ENCODE measurements at regions not wholly inside any gene's neighbourhood (a gene's known extent, or its start where the extent isn't known, plus 50 kb on each side); places are given as distances from the start of the nearest gene placed in this dataset.
"Not testable (repeated sequence)": the region's sequence is repeated elsewhere in the genome, so short reads cannot be mapped to it uniquely, and the experiment has no call there.

- no peak for DNase-seq
These were observed 117.5 kb downstream of the DACT1 start for GRCh38 chr14:58755031-58755925.

DNA sequence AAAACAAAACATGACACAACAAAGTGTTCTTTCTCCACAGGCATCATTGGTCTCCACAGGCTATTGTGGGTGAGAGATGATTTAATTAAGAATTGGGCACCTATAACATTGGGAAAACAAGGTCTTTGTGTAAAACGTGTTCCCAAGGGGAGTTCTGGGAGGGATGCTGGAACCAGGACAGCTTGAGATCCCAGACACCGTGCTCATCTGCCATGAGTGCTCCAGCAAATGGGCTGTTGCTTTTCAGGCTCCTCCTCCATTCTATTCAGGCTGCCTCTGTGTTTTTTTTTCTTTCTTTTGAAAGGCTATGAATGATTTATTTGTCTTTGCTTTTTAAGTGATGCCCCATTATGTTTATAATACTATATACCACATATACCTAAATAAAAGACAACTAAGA lies 122.4 kb downstream of the DACT1 start:
- no peak for DNase-seq

DNA sequence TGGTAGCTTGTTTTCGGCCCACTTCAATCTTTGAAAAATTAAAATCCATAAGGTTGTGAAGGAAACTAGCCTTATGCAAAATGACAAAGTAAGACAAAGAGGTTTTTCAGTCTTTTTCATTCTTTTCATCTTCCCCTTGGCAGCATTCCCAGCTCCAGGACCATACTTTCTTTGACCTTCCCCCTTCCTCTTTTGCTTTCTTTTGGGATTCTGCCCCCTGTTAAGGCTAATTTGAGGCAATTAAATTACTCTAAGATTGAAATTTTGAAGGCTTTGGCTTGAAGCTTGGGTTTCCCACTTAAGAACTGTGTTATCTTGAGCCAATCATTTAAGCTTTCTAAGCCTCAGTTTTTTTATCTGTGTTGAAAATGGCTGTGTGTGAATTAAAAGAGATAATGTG lies 124.9 kb downstream of the DACT1 start:
- DNase-seq = no peak

- no peak for DNase-seq
These were observed 125.4 kb downstream of the DACT1 start for GRCh38 chr14:58763210-58763609.

DNA sequence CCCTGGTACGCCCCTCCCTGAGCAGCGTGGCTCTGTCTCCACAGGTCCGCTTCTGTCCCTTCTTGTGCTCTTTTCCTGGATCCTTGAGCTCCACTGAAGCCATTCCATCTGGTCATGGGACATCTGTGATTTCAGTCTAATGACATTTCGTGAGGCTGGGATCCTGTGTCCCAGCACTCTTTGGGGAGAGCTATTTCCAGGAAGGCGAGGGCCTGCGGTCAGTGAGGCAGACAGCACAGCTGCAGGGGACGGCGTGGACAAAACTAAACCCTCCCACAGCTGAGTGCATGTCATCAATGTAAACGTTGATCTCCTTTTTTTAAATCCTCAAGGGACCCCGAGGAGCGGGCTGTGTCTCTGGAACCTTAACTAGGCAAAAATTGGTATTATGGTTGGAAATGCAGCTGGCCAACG lies 127.7 kb downstream of the DACT1 start:
- no peak for DNase-seq

- DNase-seq = no peak
These were observed 128.1 kb downstream of the DACT1 start for GRCh38 chr14:58765843-58766242.

DNA sequence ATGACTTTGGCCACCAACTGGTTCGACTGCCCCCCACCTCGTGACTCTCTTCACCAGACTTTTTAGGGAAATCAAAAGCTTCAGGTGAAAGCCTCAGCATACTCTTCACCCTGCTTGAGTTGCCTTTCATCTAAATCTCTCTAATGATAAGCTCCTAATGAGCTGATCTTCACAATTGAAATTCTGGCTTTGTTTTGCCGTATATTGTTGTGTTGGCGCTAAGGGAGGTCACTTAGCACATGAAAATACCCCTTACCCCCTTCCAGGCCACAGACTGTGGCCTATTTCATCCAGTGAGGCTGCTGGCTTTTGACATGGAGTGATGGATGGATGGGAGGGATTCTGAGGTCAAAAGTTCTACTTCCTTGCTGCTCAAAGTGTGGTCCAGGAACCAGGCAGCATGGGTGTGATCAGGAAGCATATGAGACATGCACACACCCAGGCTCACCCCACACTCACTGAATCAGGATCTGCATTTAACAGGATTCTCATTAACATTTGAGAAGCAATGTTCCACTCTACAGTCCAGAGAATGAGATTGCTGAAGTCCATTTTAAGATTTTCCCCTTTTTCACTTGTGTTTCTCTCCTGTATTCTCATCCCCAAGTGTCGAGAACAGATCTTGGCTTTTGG lies 131.4 kb downstream of the DACT1 start:
- no peak for DNase-seq

- DNase-seq = no peak
These were observed 132.0 kb downstream of the DACT1 start for GRCh38 chr14:58769771-58770170.

DNA sequence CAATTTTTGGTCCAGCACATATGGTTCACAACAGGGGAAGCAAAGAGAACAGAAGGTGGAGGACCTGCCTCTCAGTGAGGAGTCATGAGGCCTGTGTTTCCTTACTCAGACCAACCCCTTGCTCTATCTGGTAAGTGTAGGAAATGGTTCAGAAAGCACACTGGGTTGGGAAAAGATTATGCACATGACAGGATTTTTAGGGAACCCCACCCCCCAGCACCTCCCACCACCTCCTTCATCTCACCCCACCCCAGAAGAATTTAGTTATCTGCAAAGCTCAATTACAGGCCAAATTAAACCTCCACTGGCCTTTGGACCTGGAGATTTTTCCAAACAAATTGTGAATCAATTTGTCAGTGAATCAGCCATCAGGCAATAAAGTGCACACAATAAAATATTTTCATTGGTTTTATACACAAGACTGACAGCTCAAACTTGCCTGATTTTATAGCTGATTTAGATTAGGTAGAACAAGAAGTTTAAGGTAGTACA lies 132.8 kb downstream of the DACT1 start:
- no peak for DNase-seq

DNA sequence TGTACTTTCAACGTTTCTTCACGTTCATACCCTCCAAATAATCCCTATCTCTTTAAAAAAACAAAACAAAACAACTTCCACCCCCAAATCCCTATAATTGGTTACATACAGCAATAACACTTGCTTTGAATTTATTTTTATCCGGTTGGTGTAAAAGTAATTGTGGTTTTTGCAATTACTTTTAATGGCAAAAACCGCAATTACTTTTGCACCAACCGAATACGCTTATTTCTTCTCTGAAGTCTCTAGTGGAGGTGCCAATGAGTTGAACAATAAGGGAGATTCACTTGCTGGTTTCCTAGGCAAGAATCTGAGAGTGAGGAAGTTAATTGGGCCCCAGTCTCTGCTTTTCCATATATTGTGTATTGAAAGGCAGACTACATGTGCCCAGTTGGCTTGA lies 133.3 kb downstream of the DACT1 start:
- DNase-seq = no peak

- no peak for DNase-seq
These were observed 134.4 kb downstream of the DACT1 start for GRCh38 chr14:58772116-58772515.

GRCh38 chr14:58772794-58773620 lies 135.2 kb downstream of the DACT1 start:
- no peak for DNase-seq

GRCh38 chr14:58774531-58774930 lies 136.8 kb downstream of the DACT1 start:
- no peak for DNase-seq

- DNase-seq = not testable (repeated sequence)
These were observed 137.4 kb downstream of the DACT1 start for GRCh38 chr14:58775130-58775529.

- DNase-seq = no peak
These were observed 138.8 kb downstream of the DACT1 start for GRCh38 chr14:58776516-58776915.

- no peak for DNase-seq
These were observed 139.8 kb downstream of the DACT1 start for GRCh38 chr14:58777541-58777979.

- no peak for DNase-seq
These were observed 140.4 kb downstream of the DACT1 start for GRCh38 chr14:58778202-58778601.

- no peak for DNase-seq
These were observed 141.6 kb downstream of the DACT1 start for GRCh38 chr14:58779376-58779775.

DNA sequence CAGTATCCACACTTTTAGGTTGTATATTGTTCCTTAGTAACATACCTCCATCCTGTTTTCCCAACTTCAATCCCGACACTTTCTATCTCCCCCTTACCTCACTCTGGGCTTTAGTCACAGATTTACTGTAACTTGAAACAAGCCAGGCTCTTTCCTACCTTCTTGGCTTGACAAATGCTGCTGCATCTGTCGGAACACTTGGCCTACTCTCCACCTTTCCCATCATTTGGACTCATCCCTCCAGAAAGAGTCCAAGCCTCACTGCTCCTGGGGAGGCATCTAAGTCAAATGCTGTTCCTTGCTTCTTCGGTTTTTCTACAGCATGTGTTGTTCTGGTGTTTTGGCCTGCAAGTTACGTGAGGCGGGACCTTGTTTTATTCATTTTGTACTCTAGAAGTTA lies 142.4 kb downstream of the DACT1 start:
- DNase-seq = no peak

DNA sequence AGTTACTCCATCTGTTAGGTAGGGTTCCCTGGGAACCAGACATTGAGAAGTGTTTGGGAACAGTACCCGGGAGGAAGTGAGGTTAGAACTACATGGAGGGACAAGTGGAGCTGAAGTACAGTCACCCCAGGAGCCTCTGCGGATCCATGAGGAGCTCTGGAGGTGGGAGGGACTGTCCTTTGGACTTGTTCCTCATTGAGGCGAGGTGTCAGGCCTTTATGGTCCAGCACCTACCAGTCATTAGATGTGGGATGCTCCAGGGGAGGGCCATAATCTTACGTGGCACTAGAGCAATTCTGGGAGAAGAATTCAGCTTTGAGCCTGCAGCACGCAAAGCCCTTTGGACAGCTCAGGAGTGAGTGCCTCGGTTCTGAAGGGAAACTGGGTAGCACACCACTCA lies 142.8 kb downstream of the DACT1 start:
- DNase-seq = no peak

DNA sequence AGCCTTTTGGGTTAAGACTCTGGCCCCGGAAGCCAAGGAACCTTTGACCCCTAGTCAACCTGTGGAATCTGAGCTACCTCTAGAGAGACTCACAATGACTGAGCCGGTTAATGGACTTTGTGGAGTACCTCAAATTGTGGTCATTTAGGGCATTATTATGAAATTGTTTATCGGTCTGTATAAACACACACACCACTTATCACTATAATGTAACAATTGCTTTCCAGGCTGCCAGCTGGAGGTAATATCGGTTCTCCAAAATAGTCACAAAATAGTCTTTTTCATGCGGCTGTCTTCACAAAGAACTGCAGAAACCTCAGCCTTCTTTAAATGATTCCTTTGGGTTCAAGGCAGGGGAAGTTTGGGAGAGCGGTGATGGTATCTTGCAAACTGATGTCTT lies 144.2 kb downstream of the DACT1 start:
- DNase-seq = no peak

DNA sequence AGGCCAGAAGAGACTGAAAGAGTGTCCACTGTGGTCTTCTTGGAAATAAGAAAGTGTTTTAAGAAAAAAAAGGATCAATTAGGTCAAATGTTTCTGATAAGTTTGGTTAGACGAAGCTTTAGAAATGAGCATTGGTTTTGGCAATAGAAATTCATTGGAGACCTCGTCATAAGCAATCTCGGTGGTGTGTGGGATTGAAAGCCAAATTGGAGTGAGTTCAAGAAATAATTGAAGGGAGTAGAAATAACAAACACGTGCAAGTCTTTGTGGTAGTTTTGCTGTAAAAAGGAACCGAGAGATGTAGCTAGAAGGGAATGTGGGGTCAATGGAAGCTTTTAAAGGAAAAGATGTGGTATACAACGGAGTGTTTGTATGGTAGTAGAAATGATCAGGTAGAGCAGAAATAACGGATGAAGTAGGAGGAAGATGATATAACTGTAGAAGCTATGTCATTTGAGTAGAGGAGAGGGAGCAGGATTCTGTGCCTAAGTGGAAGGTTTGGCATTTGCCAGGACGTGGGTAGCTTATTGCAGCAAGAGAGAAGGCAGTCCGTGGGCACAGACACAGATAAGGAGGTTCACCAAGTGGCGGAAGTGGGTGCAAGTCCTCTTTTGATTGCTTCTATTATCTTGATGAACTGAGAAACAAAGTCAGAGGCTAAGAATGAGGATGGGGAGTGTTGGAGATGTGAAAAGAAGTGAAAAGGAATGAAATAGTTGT lies 146.2 kb downstream of the DACT1 start:
- DNase-seq = no peak

GRCh38 chr14:58784931-58785330 lies 147.2 kb downstream of the DACT1 start:
- DNase-seq = no peak

Measured in NCI-H226 (cell line).